Osteoblast (primary cell): ENCODE measurements at regions not wholly inside any gene's neighbourhood (a gene's known extent, or its start where the extent isn't known, plus 50 kb on each side); places are given as distances from the start of the nearest gene placed in this dataset.
"Not testable (repeated sequence)": the region's sequence is repeated elsewhere in the genome, so short reads cannot be mapped to it uniquely, and the experiment has no call there.

ENCODE experiments used
- DNase-seq: peaks from one replicate; pipeline ENCODE4 v3.0.0; 2011; ENCODE audit warnings: low spot score, mixed read lengths; ENCODE audit not compliant: insufficient read length; ENCODE audit errors: missing footprints
- H2AFZ ChIP-seq: 2 replicates; pipeline ENCODE4 v1.6.0; 2011; ENCODE audit warnings: mild to moderate bottlenecking, low read length
- H3K27ac ChIP-seq: 2 replicates; pipeline ENCODE4 v1.5.1; 2011; ENCODE audit warnings: mild to moderate bottlenecking, low read depth, low read length, moderate library complexity
- H3K27me3 ChIP-seq: 2 replicates; pipeline ENCODE4 v1.6.0; 2012; ENCODE audit warnings: mild to moderate bottlenecking, control low read depth, inconsistent platforms, low read length, moderate library complexity; ENCODE audit not compliant: insufficient read depth
- H3K36me3 ChIP-seq: 2 replicates; pipeline ENCODE4 v1.5.1; 2011; ENCODE audit warnings: mild to moderate bottlenecking, low read length, control low read depth, moderate library complexity; ENCODE audit not compliant: insufficient read depth
- H3K4me1 ChIP-seq: 2 replicates; pipeline ENCODE4 v1.5.1; 2011; ENCODE audit warnings: mild to moderate bottlenecking, low read length, control low read depth, moderate library complexity; ENCODE audit not compliant: insufficient read depth
- H3K4me2 ChIP-seq: 2 replicates; pipeline ENCODE4 v1.6.0; 2011; ENCODE audit warnings: mild to moderate bottlenecking, low read length; ENCODE audit not compliant: insufficient read depth
- H3K4me3 ChIP-seq: fragments of 200-600 bp; sonication (generic); 3 replicates; pipeline ENCODE4 v1.5.1; 2012; ENCODE audit warnings: mild to moderate bottlenecking, low read length, inconsistent platforms; ENCODE audit not compliant: insufficient read depth
- H3K79me2 ChIP-seq: 2 replicates; pipeline ENCODE4 v1.6.0; 2012; ENCODE audit warnings: mild to moderate bottlenecking, low read length, control low read depth, inconsistent platforms; ENCODE audit not compliant: insufficient read depth
- H3K9me3 ChIP-seq: 2 replicates; pipeline ENCODE4 v1.5.1; 2011; ENCODE audit warnings: low read depth, low read length, control low read depth
- H4K20me1 ChIP-seq: 2 replicates; pipeline ENCODE4 v1.6.0; 2012; ENCODE audit warnings: mild to moderate bottlenecking, low read length, control low read depth; ENCODE audit not compliant: insufficient read depth
- TF ChIP-seq, protein P1 (sequence below): IDR thresholded peaks from 2 replicates; pipeline ENCODE4 v1.5.1; 2011; ENCODE audit warnings: mild to moderate bottlenecking, low read depth, low read length, moderate library complexity; ENCODE audit errors: extremely low read depth

GRCh38 chr6:137638926-137639706, 144.9 kb upstream of the OLIG3 start:
- Histone ChIP-seq H4K20me1 (no peaks in the 10 kb centered on the region), H2AFZ (no peak overlapping the region), H3K4me2 (peak overlapping the region; percentile 17), H3K36me3 (no peaks in the 10 kb centered on the region), H3K79me2 (no peaks in the 10 kb centered on the region), H3K27me3 (peaks cover 3% of the 10 kb centered on the region), H3K9me3 (no peaks in the 10 kb centered on the region), H3K4me1 (peaks cover 15% of the 10 kb centered on the region), H3K27ac (no peak overlapping the region), H3K4me3 (no peak overlapping the region)
- TF ChIP-seq, protein P1, sequence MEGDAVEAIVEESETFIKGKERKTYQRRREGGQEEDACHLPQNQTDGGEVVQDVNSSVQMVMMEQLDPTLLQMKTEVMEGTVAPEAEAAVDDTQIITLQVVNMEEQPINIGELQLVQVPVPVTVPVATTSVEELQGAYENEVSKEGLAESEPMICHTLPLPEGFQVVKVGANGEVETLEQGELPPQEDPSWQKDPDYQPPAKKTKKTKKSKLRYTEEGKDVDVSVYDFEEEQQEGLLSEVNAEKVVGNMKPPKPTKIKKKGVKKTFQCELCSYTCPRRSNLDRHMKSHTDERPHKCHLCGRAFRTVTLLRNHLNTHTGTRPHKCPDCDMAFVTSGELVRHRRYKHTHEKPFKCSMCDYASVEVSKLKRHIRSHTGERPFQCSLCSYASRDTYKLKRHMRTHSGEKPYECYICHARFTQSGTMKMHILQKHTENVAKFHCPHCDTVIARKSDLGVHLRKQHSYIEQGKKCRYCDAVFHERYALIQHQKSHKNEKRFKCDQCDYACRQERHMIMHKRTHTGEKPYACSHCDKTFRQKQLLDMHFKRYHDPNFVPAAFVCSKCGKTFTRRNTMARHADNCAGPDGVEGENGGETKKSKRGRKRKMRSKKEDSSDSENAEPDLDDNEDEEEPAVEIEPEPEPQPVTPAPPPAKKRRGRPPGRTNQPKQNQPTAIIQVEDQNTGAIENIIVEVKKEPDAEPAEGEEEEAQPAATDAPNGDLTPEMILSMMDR, result no peak
- DNase-seq, result peak; percentile 65

DNA sequence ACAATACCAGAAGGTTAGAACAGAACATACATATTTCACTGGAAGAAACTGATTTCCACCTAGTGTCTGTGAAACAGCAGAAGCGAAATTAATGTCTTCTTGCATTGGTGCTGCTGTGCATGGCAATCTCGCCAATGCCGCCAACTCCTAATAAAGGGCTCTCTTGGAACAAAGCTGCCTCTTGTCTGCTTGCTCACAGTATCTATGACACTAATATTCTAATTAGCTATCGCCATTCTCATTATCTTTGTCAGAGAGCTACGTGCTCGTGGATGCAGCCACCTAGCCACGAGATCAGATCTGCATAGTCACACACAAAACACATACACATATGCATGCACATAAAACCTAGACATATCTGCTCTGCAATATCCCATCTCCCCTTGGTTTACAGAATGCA, 145.9 kb upstream of the OLIG3 start:
- H3K36me3 ChIP-seq, result no peaks in the 10 kb centered on the region
- no peak overlapping the region for H3K4me3 ChIP-seq
- H3K4me1 ChIP-seq, result peaks cover 15% of the 10 kb centered on the region
- no peak overlapping the region for H3K4me2 ChIP-seq
- no peaks in the 10 kb centered on the region for H3K9me3 ChIP-seq
- no peak overlapping the region for H2AFZ ChIP-seq
- H3K79me2 ChIP-seq, result no peaks in the 10 kb centered on the region
- TF ChIP-seq, protein P1, result no peak
- H3K27me3 ChIP-seq, result peaks cover 3% of the 10 kb centered on the region
- H3K27ac ChIP-seq, result no peak overlapping the region
- DNase-seq, result no peak
- no peaks in the 10 kb centered on the region for H4K20me1 ChIP-seq

GRCh38 chr6:137641474-137642077, 147.4 kb upstream of the OLIG3 start:
- Histone ChIP-seq H3K79me2 (no peaks in the 10 kb centered on the region), H3K27me3 (no peaks in the 10 kb centered on the region), H3K9me3 (no peaks in the 10 kb centered on the region), H3K36me3 (no peaks in the 10 kb centered on the region), H3K4me3 (no peak overlapping the region), H4K20me1 (no peaks in the 10 kb centered on the region), H3K27ac (no peak overlapping the region), H3K4me1 (peaks cover 14% of the 10 kb centered on the region), H2AFZ (no peak overlapping the region), H3K4me2 (no peak overlapping the region)
- TF ChIP-seq, protein P1, result peak; percentile 74
- DNase-seq, result peak; percentile 44

- H3K27ac ChIP-seq, H4K20me1 ChIP-seq, H3K79me2 ChIP-seq, H3K4me3 ChIP-seq, H3K4me1 ChIP-seq, H2AFZ ChIP-seq, H3K9me3 ChIP-seq, H3K4me2 ChIP-seq, H3K27me3 ChIP-seq, H3K36me3 ChIP-seq, DNase-seq: not testable (repeated sequence)
Observed at GRCh38 chr6:137643210-137643609, 149.0 kb upstream of the OLIG3 start.

- H3K27ac ChIP-seq, H3K4me3 ChIP-seq, H2AFZ ChIP-seq, H4K20me1 ChIP-seq, H3K36me3 ChIP-seq, H3K79me2 ChIP-seq, DNase-seq, H3K9me3 ChIP-seq, H3K4me1 ChIP-seq, H3K4me2 ChIP-seq, H3K27me3 ChIP-seq: not testable (repeated sequence)
Observed at GRCh38 chr6:137643644-137644043, 149.4 kb upstream of the OLIG3 start.
